ENCODE measurements at regions not wholly inside any gene's neighbourhood (a gene's known extent, or its start where the extent isn't known, plus 50 kb on each side); places are given as distances from the start of the nearest gene placed in this dataset.

GRCh38 chr2:5590886-5591285 lies 101.3 kb upstream of the SOX11 start:
- Histone ChIP-seq H3K4me3 (ENCODE audit: low read depth, low read length) (no peak overlapping the region), H3K9me3 (ENCODE audit: control insufficient read depth, low read length) (no peaks in the 10 kb centered on the region), H3K79me2 (no peaks in the 10 kb centered on the region), H3K27me3 (ENCODE audit: control insufficient read depth, insufficient read depth, low read length) (no peaks in the 10 kb centered on the region), H3K4me1 (no peaks in the 10 kb centered on the region), H3K9ac (no peak overlapping the region), H3K27ac (no peak overlapping the region), H3K4me2 (ENCODE audit: low read length) (no peak overlapping the region), H3K36me3 (ENCODE audit: control insufficient read depth, insufficient read depth, low read length) (no peaks in the 10 kb centered on the region), H2AFZ (no peak overlapping the region)
- TF ChIP-seq CTCF (IDR thresholded peaks at IDR 0.05): no peak

- Histone ChIP-seq H3K4me1 (no peaks in the 10 kb centered on the region), H2AFZ (no peak overlapping the region), H3K79me2 (no peaks in the 10 kb centered on the region), H3K4me3 (ENCODE audit: low read depth, low read length) (no peak overlapping the region), H3K27ac (no peak overlapping the region), H3K36me3 (ENCODE audit: control insufficient read depth, insufficient read depth, low read length) (no peaks in the 10 kb centered on the region), H3K27me3 (ENCODE audit: control insufficient read depth, insufficient read depth, low read length) (no peaks in the 10 kb centered on the region), H3K9me3 (ENCODE audit: control insufficient read depth, low read length) (no peaks in the 10 kb centered on the region), H3K4me2 (ENCODE audit: low read length) (no peak overlapping the region), H3K9ac (no peak overlapping the region)
- TF ChIP-seq CTCF (IDR thresholded peaks at IDR 0.05): no peak
These were observed 99.3 kb upstream of the SOX11 start for GRCh38 chr2:5592916-5593315.

- Histone ChIP-seq H3K4me1 (no peaks in the 10 kb centered on the region), H3K27me3 (ENCODE audit: control insufficient read depth, insufficient read depth, low read length) (no peaks in the 10 kb centered on the region), H2AFZ (no peak overlapping the region), H3K36me3 (ENCODE audit: control insufficient read depth, insufficient read depth, low read length) (no peaks in the 10 kb centered on the region), H3K4me2 (ENCODE audit: low read length) (no peak overlapping the region), H3K4me3 (ENCODE audit: low read depth, low read length) (no peak overlapping the region), H3K9ac (no peak overlapping the region), H3K9me3 (ENCODE audit: control insufficient read depth, low read length) (no peaks in the 10 kb centered on the region), H3K79me2 (no peaks in the 10 kb centered on the region), H3K27ac (no peak overlapping the region)
- no peak for TF ChIP-seq CTCF (IDR thresholded peaks at IDR 0.05)
These were observed 97.9 kb upstream of the SOX11 start for GRCh38 chr2:5594249-5594695.

- Histone ChIP-seq H3K9ac (no peak overlapping the region), H3K36me3 (ENCODE audit: control insufficient read depth, insufficient read depth, low read length) (no peaks in the 10 kb centered on the region), H3K79me2 (no peaks in the 10 kb centered on the region), H2AFZ (no peak overlapping the region), H3K4me2 (ENCODE audit: low read length) (no peak overlapping the region), H3K27me3 (ENCODE audit: control insufficient read depth, insufficient read depth, low read length) (no peaks in the 10 kb centered on the region), H3K27ac (no peak overlapping the region), H3K4me1 (no peaks in the 10 kb centered on the region), H3K9me3 (ENCODE audit: control insufficient read depth, low read length) (no peaks in the 10 kb centered on the region), H3K4me3 (ENCODE audit: low read depth, low read length) (no peak overlapping the region)
- no peak for TF ChIP-seq CTCF (IDR thresholded peaks at IDR 0.05)
These were observed 95.3 kb upstream of the SOX11 start for GRCh38 chr2:5596868-5597267.

GRCh38 chr2:5598156-5598555 lies 94.0 kb upstream of the SOX11 start:
- no peak overlapping the region for H3K4me3 ChIP-seq (ENCODE audit: low read depth, low read length)
- H3K9ac ChIP-seq: no peak overlapping the region
- H3K36me3 ChIP-seq (ENCODE audit: control insufficient read depth, insufficient read depth, low read length): no peaks in the 10 kb centered on the region
- no peak overlapping the region for H2AFZ ChIP-seq
- no peak overlapping the region for H3K27ac ChIP-seq
- H3K27me3 ChIP-seq (ENCODE audit: control insufficient read depth, insufficient read depth, low read length): no peaks in the 10 kb centered on the region
- H3K4me2 ChIP-seq (ENCODE audit: low read length): no peak overlapping the region
- H3K9me3 ChIP-seq (ENCODE audit: control insufficient read depth, low read length): no peaks in the 10 kb centered on the region
- no peak for TF ChIP-seq CTCF (IDR thresholded peaks at IDR 0.05)
- H3K4me1 ChIP-seq: no peaks in the 10 kb centered on the region
- no peaks in the 10 kb centered on the region for H3K79me2 ChIP-seq

Data from parathyroid adenoma (tissue), 2 donors.